Neural progenitor cell (in vitro differentiated cells): ENCODE measurements at regions not wholly inside any gene's neighbourhood (a gene's known extent, or its start where the extent isn't known, plus 50 kb on each side); places are given as distances from the start of the nearest gene placed in this dataset.

Source experiments
- DNase-seq: peaks from one replicate; pipeline ENCODE4 v3.0.0-alpha.2; 2016; ENCODE audit warnings: low spot score
- H2AFZ ChIP-seq: fragments of 200-600 bp; sonication (generic); replicated peaks from 2 replicates; pipeline ENCODE4 v1.6.1; 2016; ENCODE audit warnings: antibody characterized with exemption
- H3F3A ChIP-seq: fragments of 200-600 bp; sonication (generic); 2 replicates; pipeline ENCODE4 v1.6.1; 2016; ENCODE audit warnings: antibody characterized with exemption, low read depth
- H3K27ac ChIP-seq: fragments of 200-600 bp; sonication (generic); 2 replicates; pipeline ENCODE4 v1.5.1; 2016; ENCODE audit warnings: mild to moderate bottlenecking
- H3K27me3 ChIP-seq: fragments of 200-600 bp; sonication (generic); 2 replicates; pipeline ENCODE4 v1.6.1; 2016; ENCODE audit warnings: mild to moderate bottlenecking, moderate library complexity
- H3K36me3 ChIP-seq: fragments of 200-600 bp; sonication (generic); 2 replicates; pipeline ENCODE4 v1.5.1; 2016
- H3K4me1 ChIP-seq: fragments of 200-600 bp; sonication (generic); 2 replicates; pipeline ENCODE4 v1.6.1; 2016; ENCODE audit warnings: mixed run types
- H3K4me2 ChIP-seq: fragments of 200-600 bp; sonication (generic); 2 replicates; pipeline ENCODE4 v1.6.1; 2016
- H3K4me3 ChIP-seq: fragments of 200-600 bp; sonication (generic); 2 replicates; pipeline ENCODE4 v1.5.1; 2016
- H3K79me2 ChIP-seq: fragments of 200-600 bp; sonication (generic); 2 replicates; pipeline ENCODE4 v1.6.1; 2016; ENCODE audit warnings: low read depth
- H3K9ac ChIP-seq: fragments of 200-600 bp; sonication (generic); 2 replicates; pipeline ENCODE4 v1.6.1; 2016
- H3K9me3 ChIP-seq: fragments of 200-600 bp; sonication (generic); 2 replicates; pipeline ENCODE4 v1.5.1; 2016; ENCODE audit warnings: low read depth
- H4K20me1 ChIP-seq: fragments of 200-600 bp; sonication (generic); 2 replicates; pipeline ENCODE4 v1.6.1; 2016; ENCODE audit warnings: low read depth
- H3K27ac Mint-ChIP-seq: 3 replicates; pipeline ENCODE4 v1.8.0; 2021; ENCODE audit warnings: mixed read lengths
- H3K27me3 Mint-ChIP-seq: 2 replicates; pipeline ENCODE4 v1.8.0; 2022; ENCODE audit warnings: low read depth, mild to moderate bottlenecking, inconsistent platforms, moderate library complexity, mixed read lengths; ENCODE audit not compliant: insufficient read depth
- H3K36me3 Mint-ChIP-seq: 3 replicates; pipeline ENCODE4 v1.8.0; 2021; ENCODE audit warnings: mixed read lengths
- H3K4me1 Mint-ChIP-seq: 3 replicates; pipeline ENCODE4 v1.8.0; 2021; ENCODE audit warnings: mixed read lengths
- H3K4me3 Mint-ChIP-seq: 3 replicates; pipeline ENCODE4 v1.8.0; 2021; ENCODE audit warnings: mild to moderate bottlenecking, moderate library complexity, mixed read lengths
- H3K9me3 Mint-ChIP-seq: 3 replicates; pipeline ENCODE4 v1.8.0; 2020; ENCODE audit warnings: mixed read lengths
- CTCF ChIP-seq: fragments of 200-600 bp; sonication (generic); IDR thresholded peaks from 2 replicates; pipeline ENCODE4 v1.5.1; 2017; ENCODE audit warnings: antibody characterized with exemption, mild to moderate bottlenecking
- EZH2 ChIP-seq: fragments of 200-600 bp; sonication (generic); IDR thresholded peaks from 2 replicates; pipeline ENCODE4 v1.6.1; 2017; ENCODE audit warnings: antibody characterized with exemption, mild to moderate bottlenecking, moderate library complexity
- EZH2phosphoT487 ChIP-seq: fragments of 200-600 bp; sonication (generic); IDR thresholded peaks from 2 replicates; pipeline ENCODE4 v1.6.1; 2017; ENCODE audit warnings: antibody characterized with exemption

DNA sequence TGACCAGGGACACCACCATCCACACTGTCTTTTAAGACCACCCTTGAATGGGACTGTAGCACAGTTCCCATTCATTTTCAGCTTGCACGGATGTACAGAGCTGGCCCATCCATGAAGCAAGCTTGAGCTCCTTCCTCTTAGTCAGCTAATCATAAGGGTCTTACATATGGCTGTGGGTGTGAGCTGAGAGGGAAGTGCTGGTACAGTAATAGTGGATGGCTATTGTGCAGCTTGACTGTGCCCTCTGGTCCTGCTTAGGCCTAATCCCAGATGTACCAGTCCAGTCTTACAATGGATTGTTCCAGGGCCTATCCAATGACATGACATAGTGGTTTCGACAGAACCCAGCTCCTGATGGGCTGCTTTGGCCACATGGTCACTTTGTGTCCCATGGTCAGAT is 96.9 kb upstream of the ZNF438 start:
- Histone ChIP-seq H3K9ac (no peak overlapping the region), H3K4me2 (no peak overlapping the region), H3F3A (peaks cover 12% of the 10 kb centered on the region), H3K36me3 (no peaks in the 10 kb centered on the region), H4K20me1 (no peaks in the 10 kb centered on the region), H3K79me2 (no peaks in the 10 kb centered on the region), H3K27me3 (no peaks in the 10 kb centered on the region), H3K27ac (no peak overlapping the region), H3K4me3 (no peak overlapping the region), H2AFZ (no peak overlapping the region), H3K9me3 (no peaks in the 10 kb centered on the region), H3K4me1 (peaks cover 12% of the 10 kb centered on the region)
- Mint-ChIP-seq H3K4me3 (no peak overlapping the region), H3K27ac (no peak overlapping the region), H3K9me3 (no peaks in the 10 kb centered on the region), H3K36me3 (no peaks in the 10 kb centered on the region), H3K4me1 (peaks cover 43% of the 10 kb centered on the region), H3K27me3 (peaks cover 10% of the 10 kb centered on the region)
- DNase-seq: no peak
- TF ChIP-seq EZH2phosphoT487: no peak
- no peak for TF ChIP-seq EZH2
- TF ChIP-seq CTCF: no peak

GRCh38 chr10:31129271-31129670 is 97.6 kb upstream of the ZNF438 start:
- H3K36me3 Mint-ChIP-seq: no peaks in the 10 kb centered on the region
- DNase-seq: peak; percentile 27
- H3K27ac ChIP-seq: no peak overlapping the region
- no peak overlapping the region for H3K4me3 Mint-ChIP-seq
- H3K9me3 ChIP-seq: no peaks in the 10 kb centered on the region
- H3K36me3 ChIP-seq: no peaks in the 10 kb centered on the region
- H3F3A ChIP-seq: peaks cover 19% of the 10 kb centered on the region
- peaks cover 10% of the 10 kb centered on the region for H3K27me3 Mint-ChIP-seq
- no peak overlapping the region for H2AFZ ChIP-seq
- no peak overlapping the region for H3K4me3 ChIP-seq
- TF ChIP-seq CTCF: no peak
- no peak for TF ChIP-seq EZH2phosphoT487
- TF ChIP-seq EZH2: no peak
- H3K4me1 Mint-ChIP-seq: peaks cover 38% of the 10 kb centered on the region
- no peak overlapping the region for H3K4me2 ChIP-seq
- no peaks in the 10 kb centered on the region for H4K20me1 ChIP-seq
- peak overlapping the region; percentile 24 for H3K27ac Mint-ChIP-seq
- peaks cover 14% of the 10 kb centered on the region for H3K4me1 ChIP-seq
- H3K27me3 ChIP-seq: no peaks in the 10 kb centered on the region
- H3K9ac ChIP-seq: no peak overlapping the region
- no peaks in the 10 kb centered on the region for H3K9me3 Mint-ChIP-seq
- no peaks in the 10 kb centered on the region for H3K79me2 ChIP-seq

DNA sequence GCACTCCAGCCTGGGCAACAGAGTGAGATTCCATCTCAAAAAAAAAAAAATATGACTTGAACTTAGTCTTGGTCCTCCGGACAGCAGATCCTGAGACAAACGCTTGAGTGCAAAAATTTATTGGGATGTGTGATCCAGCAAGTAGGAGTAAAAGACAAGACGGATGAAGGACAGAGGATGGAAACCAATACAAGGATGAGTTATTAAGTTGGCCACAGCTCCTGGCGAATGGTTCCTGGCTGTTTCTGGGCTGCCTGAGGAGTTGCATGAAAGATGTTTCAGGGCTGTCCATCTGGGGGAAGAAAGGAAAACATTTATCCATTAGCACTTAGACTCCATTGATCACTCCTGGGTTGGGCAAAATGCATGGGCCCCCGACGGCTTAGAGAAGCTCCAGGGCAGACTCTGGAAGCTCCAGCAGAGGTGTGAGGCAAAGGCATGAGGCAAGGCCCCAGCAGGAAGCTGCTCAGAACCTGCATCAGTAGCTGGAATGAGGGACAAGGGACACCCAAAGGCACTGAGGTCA is 98.3 kb upstream of the ZNF438 start:
- DNase-seq: no peak
- H3K79me2 ChIP-seq: no peaks in the 10 kb centered on the region
- no peak overlapping the region for H3K9ac ChIP-seq
- Mint-ChIP-seq H3K27me3 (peaks cover 7% of the 10 kb centered on the region), H3K27ac (no peak overlapping the region), H3K9me3 (no peaks in the 10 kb centered on the region), H3K36me3 (no peaks in the 10 kb centered on the region), H3K4me3 (no peak overlapping the region), H3K4me1 (peaks cover 38% of the 10 kb centered on the region)
- no peaks in the 10 kb centered on the region for H3K9me3 ChIP-seq
- peaks cover 26% of the 10 kb centered on the region for H3F3A ChIP-seq
- peaks cover 20% of the 10 kb centered on the region for H3K4me1 ChIP-seq
- H3K27me3 ChIP-seq: no peaks in the 10 kb centered on the region
- H2AFZ ChIP-seq: no peak overlapping the region
- TF ChIP-seq CTCF (no peak), EZH2phosphoT487 (no peak), EZH2 (no peak)
- no peak overlapping the region for H3K27ac ChIP-seq
- H4K20me1 ChIP-seq: no peaks in the 10 kb centered on the region
- H3K36me3 ChIP-seq: no peaks in the 10 kb centered on the region
- H3K4me2 ChIP-seq: no peak overlapping the region
- no peak overlapping the region for H3K4me3 ChIP-seq

- no peaks in the 10 kb centered on the region for H4K20me1 ChIP-seq
- Mint-ChIP-seq H3K9me3 (no peaks in the 10 kb centered on the region), H3K4me1 (peaks cover 39% of the 10 kb centered on the region), H3K27me3 (peaks cover 5% of the 10 kb centered on the region), H3K27ac (no peak overlapping the region), H3K4me3 (no peak overlapping the region), H3K36me3 (no peaks in the 10 kb centered on the region)
- no peaks in the 10 kb centered on the region for H3K9me3 ChIP-seq
- H3K9ac ChIP-seq: no peak overlapping the region
- H3F3A ChIP-seq: peaks cover 30% of the 10 kb centered on the region
- no peak overlapping the region for H3K4me3 ChIP-seq
- H3K27ac ChIP-seq: no peak overlapping the region
- H2AFZ ChIP-seq: no peak overlapping the region
- H3K36me3 ChIP-seq: no peaks in the 10 kb centered on the region
- no peak for TF ChIP-seq EZH2
- H3K4me1 ChIP-seq: peaks cover 25% of the 10 kb centered on the region
- no peak overlapping the region for H3K4me2 ChIP-seq
- DNase-seq: no peak
- no peaks in the 10 kb centered on the region for H3K79me2 ChIP-seq
- no peaks in the 10 kb centered on the region for H3K27me3 ChIP-seq
These were observed 98.7 kb upstream of the ZNF438 start for GRCh38 chr10:31130406-31130805.
